ENCODE measurements at regions not wholly inside any gene's neighbourhood (a gene's known extent, or its start where the extent isn't known, plus 50 kb on each side); places are given as distances from the start of the nearest gene placed in this dataset.

- no peak overlapping the region for H3K4me3 ChIP-seq (ENCODE audit: low read depth in 1 of 2, low read length in 1 of 2)
- no peak overlapping the region for H3K27ac ChIP-seq
- no peaks in the 10 kb centered on the region for H3K9me3 ChIP-seq
- no peaks in the 10 kb centered on the region for H3K4me1 ChIP-seq (ENCODE audit: control insufficient read depth in 1 of 2, insufficient read depth in 1 of 2, low read depth in 1 of 2, low read length in 1 of 2)
- TF ChIP-seq CTCF (IDR thresholded peaks at IDR 0.05) = no peak
- no peaks in the 10 kb centered on the region for H3K27me3 ChIP-seq
- no peaks in the 10 kb centered on the region for H3K36me3 ChIP-seq
Measured at GRCh38 chrX:20487227-20487626, 220.5 kb upstream of the RPS6KA3 start.

- Histone ChIP-seq H3K36me3 (no peaks in the 10 kb centered on the region), H3K9me3 (no peaks in the 10 kb centered on the region)
- no peak for TF ChIP-seq CTCF (IDR thresholded peaks at IDR 0.05)
Measured at GRCh38 chrX:20481632-20482031, 214.9 kb upstream of the RPS6KA3 start.

GRCh38 chrX:20479896-20480295 is 213.2 kb upstream of the RPS6KA3 start:
- no peaks in the 10 kb centered on the region for H3K27me3 ChIP-seq
- H3K9me3 ChIP-seq = no peaks in the 10 kb centered on the region
- H3K36me3 ChIP-seq = no peaks in the 10 kb centered on the region
- no peak overlapping the region for H3K27ac ChIP-seq
- TF ChIP-seq CTCF (IDR thresholded peaks at IDR 0.05) = no peak
- no peak overlapping the region for H3K4me3 ChIP-seq (ENCODE audit: low read depth in 1 of 2, low read length in 1 of 2)
- no peaks in the 10 kb centered on the region for H3K4me1 ChIP-seq (ENCODE audit: control insufficient read depth in 1 of 2, insufficient read depth in 1 of 2, low read depth in 1 of 2, low read length in 1 of 2)

More at GRCh38 chrX:20481632-20482031, 214.9 kb upstream of the RPS6KA3 start:
- no peaks in the 10 kb centered on the region for H3K4me1 ChIP-seq (ENCODE audit: control insufficient read depth in 1 of 2, insufficient read depth in 1 of 2, low read depth in 1 of 2, low read length in 1 of 2)
- H3K4me3 ChIP-seq (ENCODE audit: low read depth in 1 of 2, low read length in 1 of 2) = no peak overlapping the region
- no peaks in the 10 kb centered on the region for H3K27me3 ChIP-seq
- no peak overlapping the region for H3K27ac ChIP-seq

- Histone ChIP-seq H3K27me3 (no peaks in the 10 kb centered on the region), H3K36me3 (no peaks in the 10 kb centered on the region), H3K4me3 (ENCODE audit: low read depth in 1 of 2, low read length in 1 of 2) (no peak overlapping the region), H3K27ac (no peak overlapping the region), H3K4me1 (ENCODE audit: control insufficient read depth in 1 of 2, insufficient read depth in 1 of 2, low read depth in 1 of 2, low read length in 1 of 2) (no peaks in the 10 kb centered on the region), H3K9me3 (no peaks in the 10 kb centered on the region)
- no peak for TF ChIP-seq CTCF (IDR thresholded peaks at IDR 0.05)
Measured at GRCh38 chrX:20479048-20479447, 212.3 kb upstream of the RPS6KA3 start.

GRCh38 chrX:20477836-20478524 is 211.3 kb upstream of the RPS6KA3 start:
- H3K27ac ChIP-seq = no peak overlapping the region
- no peak for TF ChIP-seq CTCF (IDR thresholded peaks at IDR 0.05)
- no peaks in the 10 kb centered on the region for H3K36me3 ChIP-seq
- no peaks in the 10 kb centered on the region for H3K4me1 ChIP-seq (ENCODE audit: control insufficient read depth in 1 of 2, insufficient read depth in 1 of 2, low read depth in 1 of 2, low read length in 1 of 2)
- H3K27me3 ChIP-seq = no peaks in the 10 kb centered on the region
- H3K4me3 ChIP-seq (ENCODE audit: low read depth in 1 of 2, low read length in 1 of 2) = no peak overlapping the region
- no peaks in the 10 kb centered on the region for H3K9me3 ChIP-seq
